SKM-1 treated with dmso at 0.1 percent for 144 hours (cell line): ENCODE measurements at regions not wholly inside any gene's neighbourhood (a gene's known extent, or its start where the extent isn't known, plus 50 kb on each side); places are given as distances from the start of the nearest gene placed in this dataset.
"Not testable (repeated sequence)": the region's sequence is repeated elsewhere in the genome, so short reads cannot be mapped to it uniquely, and the experiment has no call there.

Experiments used
- DNase-seq: peaks from one replicate; lab custom pipeline; 2025; ENCODE audit not compliant: unreplicated experiment; lab: John Stamatoyannopoulos, UW

DNA sequence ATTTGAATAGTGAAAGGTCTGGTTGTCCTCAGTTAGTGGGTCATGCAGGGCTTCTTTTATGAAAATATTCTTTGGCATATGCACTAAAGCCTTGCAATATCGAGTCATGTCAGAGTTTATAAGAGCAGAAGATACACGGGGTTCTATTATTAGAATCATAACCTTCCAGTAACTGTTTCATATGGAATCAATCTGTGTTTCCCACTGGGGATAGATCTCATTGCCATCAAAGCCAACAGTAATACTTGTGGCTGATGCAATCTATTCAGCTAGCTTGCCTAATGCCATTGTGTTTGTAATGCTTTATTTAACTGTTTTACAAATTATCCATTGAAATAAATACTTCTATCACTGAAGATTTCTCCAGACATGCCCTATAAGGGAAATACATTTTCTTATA lies 746.9 kb upstream of the PCDH9 start:
- no peak for DNase-seq

DNA sequence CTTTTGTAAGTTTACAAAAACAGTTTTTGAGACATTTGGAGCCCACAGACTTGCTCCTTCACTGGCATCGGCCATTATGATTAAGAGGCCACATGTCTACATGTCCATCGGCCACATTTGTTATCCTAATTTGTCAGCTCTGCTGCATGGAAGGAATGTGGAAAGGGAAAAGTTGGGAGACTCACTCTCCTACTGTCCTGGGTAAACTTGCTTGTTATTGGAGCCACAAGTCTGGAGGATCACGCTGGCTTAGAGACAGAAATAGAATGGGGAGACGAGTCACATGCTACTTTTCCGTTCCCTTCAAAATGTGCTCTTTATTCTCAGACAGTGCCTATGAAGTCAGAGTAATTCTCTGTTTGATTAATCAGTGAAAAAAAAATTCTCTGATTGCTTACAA lies 741.2 kb upstream of the PCDH9 start:
- no peak for DNase-seq

DNA sequence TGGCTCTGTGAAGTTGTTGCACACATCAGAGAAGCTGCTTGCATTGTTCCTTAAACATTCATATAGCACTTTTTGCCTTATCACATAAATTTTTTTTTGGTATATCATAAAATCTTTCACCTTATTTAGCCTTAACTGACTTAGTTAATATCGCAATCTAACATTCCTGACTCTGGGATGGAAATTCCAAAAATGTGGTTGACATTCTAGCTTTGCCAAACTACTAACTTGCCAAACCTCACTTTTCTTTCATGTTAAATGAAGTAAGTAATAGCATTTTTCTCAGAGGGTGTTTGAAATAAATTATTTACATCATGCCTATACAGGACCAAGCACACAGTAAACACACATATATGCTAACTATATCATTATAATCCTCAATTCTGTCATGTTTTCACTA lies 736.9 kb upstream of the PCDH9 start:
- DNase-seq, result no peak

DNA sequence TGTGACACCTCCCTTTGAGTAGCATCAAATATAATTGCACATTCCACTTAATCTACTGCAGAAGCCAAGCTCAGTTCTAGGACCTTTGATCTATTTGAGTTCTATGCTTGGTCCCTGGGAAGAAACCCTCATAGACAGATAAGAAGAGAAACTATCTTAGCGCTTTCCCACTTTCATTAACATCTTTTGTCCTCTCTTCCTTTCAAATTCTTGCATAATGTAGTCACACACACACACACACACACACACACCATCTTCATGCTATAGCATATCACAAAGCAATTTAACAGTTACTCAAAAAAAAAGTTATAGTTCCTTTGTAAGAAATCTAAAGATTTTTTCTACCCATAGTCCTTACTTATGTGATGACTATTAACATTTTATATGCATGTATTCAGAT lies 735.9 kb upstream of the PCDH9 start:
- DNase-seq, result no peak

DNA sequence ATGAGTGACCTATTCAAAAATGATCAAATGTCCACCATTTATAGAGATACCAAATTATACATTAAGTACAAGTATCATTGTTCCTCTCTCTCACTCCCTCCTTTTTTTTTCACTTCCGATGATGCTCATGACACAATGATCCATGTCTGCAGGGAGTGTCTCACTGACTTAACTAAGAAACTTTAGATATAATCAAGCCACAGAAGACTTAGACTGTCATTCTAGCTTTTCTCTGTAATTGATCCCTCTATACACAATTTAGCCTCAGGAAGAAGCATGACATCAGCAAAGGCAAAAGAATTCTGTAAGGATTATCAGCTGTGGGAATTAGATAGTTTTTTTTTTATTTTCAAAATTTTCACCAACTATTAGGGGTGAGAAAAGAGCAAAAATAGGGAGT lies 734.9 kb upstream of the PCDH9 start:
- DNase-seq, result no peak

DNA sequence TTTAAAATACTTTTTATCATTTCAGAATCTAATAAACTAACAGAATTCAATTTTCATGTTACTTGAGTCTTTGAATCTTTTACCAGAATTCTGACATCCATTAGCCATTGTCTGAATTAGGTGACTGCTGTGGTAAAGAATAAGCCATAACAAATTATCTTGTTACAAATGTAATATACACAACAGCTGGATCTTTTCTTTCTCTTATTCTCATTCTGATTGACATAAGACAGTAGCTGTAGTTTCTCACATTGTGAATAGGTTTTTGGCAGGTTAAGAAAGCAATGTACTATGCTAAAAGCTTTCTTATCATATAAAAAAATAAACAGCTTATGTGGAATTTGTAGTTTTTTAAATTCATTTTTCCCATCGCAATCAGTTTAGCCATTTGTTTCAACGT lies 734.0 kb upstream of the PCDH9 start:
- DNase-seq, result no peak

DNA sequence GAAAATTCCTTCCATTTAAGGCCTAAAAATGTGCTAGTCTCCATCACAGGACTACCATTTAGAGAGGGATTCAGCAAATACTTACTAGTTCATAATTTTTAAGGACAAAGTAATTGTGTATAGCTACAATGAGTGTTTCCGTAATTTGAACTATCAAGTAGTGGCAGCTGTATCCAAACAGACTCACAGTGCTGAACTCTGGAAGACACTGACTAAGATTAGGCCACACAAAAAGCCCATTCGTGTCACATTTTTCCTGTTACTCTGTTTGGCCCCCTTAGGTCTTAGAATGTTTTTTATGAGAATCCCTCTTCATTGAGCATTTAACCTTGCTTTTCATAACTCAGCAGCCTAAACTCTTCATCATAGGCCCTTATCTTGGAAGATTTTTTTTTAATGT lies 731.2 kb upstream of the PCDH9 start:
- no peak for DNase-seq

DNA sequence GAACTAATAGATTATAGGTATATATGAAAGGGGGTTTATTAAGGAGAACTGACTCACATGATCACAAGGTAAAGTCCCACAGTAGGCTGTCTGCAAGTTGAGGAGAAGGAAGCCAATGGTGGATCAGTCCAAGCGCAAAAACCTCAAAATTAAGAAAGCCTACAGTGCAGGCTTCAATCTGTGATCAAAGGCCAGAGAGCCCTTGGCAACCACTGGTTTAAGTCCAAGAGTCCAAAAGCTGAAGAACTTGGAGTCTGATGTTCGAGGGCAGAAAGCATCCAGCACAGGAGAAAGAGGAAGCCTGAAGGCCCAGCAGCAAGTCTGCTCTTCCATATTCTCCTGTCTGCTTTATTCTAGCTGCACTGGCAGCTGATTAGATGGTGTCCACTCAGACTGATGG lies 721.3 kb upstream of the PCDH9 start:
- DNase-seq, result no peak

DNA sequence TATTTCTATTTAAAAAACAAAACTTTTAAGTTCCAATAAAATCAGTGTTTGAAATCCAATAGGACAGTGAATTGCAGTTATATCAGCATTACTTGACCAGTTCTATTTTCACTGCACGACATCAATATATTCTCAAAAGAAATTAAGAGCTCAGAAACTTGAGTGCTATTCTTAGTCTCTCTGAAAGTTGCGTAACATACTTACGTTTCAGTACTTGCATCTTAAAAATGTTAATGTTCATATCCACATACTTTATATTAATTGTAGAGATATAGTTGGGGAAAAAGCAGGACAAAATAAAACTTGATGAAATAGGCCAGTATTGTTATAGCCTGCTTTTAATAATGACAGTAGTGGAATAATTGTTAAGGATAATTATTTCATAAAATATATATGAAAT lies 720.5 kb upstream of the PCDH9 start:
- no peak for DNase-seq

DNA sequence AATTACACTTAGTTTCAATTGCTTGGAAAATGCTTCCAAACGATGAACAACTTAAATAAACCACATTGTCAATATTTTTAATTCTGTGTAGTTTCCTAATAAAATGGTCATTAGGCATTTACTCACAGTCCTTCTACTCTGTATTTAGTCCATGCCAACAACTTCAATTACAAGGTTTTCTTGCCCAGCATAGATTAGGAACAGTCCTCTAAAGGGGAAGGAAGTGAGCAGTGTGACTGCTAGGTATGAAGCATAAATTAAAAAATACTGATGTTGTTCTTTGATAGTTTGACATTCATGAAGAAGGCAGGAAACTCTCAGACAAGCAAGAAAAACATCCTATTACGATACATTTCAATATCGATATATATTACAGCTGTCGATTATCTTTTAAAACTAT lies 716.0 kb upstream of the PCDH9 start:
- DNase-seq, result no peak

DNA sequence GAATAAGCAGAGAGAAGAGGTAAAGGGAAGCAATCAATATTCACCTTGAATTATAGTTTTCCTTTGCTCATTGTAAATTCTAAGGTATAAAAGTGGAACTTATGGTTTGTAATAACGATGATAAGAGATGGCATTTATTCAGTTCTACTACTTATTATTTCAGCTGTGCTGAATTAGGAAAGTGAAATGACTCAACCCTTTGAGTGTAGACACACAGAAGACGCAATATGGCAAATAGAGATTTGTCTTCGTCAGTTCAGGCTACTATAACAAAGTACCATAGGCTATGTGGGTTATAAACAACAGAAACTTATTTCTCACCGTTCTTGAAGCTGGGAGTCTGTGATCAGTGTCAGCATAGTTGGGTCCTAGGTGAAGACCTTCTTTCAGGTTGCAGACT lies 713.0 kb upstream of the PCDH9 start:
- no peak for DNase-seq

DNA sequence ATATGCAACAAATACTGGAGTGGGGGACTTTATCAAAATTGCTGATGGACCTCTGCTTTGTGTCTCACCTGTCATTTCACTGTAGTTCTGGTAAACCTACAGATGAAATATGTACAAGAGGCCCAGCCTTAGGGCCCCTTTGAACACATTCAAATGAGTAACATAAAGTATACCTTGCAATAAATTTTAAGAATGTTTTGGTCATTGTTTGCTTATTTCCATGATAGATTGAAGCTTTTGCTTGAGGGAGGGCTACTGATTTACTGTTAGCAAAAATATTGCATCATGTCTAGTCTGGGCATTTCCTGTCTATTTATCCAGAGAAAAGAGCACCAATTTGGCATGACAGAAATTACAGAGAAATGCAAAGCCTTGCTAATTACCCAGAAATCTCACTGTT lies 705.5 kb upstream of the PCDH9 start:
- DNase-seq, result no peak

DNA sequence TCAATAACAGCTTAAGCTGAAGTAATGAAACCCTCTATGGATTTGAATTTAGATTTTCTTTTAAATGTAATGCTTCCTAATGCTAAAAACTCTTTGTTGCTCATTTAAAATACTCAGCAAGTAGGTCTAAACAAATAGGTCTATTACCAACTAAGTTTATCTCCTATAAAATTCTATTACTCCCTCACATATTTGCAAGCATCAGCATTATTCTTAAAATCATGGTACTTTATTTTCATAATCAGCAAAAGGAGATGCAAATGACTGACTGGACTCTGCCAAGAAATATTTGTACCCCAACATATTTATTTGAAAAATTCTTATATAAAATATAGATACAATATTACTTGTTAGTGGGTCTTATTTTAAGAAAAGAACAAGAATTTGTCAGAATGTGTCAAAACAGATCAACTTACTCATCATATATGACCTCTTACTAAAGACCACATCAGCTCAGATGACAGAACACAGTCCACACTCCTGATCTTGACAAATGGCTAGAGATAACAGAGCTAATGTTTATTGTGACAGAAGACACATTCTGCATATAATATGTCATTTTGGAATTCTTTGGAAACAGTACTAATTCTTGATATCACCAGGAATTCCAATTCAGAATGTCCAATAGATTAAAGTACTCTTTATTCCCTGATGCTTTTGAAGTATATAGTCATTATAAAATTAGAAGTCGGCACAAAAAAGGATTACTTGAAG lies 704.6 kb upstream of the PCDH9 start:
- no peak for DNase-seq

DNA sequence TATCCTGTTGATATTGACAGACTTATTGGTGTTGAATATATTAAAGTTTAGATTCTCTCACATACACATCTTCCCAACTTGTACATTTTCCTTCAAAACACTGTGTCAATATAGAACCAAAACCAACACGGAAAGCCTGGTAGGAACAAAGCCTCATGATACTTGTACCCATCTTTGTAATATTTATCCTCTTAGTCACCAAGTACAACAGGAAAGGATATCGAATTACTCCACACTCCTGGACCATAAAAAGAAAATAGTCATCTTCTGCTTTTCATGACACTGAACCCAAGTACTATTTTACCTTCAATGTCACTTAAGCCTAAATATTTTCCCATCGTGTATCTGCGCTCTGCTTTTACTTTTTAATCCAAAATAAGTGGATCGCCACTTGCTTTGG lies 702.9 kb upstream of the PCDH9 start:
- no peak for DNase-seq

DNA sequence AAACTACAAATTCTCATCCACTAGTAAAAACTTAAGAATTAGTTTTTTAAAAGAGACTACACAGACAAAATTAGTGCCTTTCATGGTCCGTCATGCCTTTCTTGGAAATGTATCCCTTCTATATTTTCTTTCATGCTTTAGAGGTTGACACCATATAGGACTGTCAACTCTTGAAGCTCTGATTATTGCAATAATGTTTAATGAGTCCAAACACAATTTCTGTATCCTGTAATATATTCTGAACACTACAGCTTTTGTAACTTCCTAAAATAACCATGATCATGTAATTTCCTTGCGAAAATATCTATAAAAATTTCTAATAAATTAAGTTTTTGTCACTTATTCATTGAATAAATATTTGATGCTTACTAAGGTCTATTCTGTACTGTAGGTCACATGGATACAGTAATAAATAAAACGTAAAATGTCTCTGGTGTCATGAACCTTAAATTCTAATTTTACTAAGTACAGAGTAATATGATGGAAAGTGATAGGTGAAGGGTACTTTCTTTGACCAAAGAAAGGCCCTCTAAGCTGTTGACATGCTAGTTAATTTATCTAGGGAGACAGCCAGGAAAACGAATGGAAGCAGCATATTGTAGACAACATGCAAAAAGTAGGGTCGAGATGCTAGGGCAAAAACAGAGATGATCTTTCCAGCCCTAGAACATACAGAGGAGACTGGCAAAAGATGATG lies 687.3 kb upstream of the PCDH9 start:
- no peak for DNase-seq

DNA sequence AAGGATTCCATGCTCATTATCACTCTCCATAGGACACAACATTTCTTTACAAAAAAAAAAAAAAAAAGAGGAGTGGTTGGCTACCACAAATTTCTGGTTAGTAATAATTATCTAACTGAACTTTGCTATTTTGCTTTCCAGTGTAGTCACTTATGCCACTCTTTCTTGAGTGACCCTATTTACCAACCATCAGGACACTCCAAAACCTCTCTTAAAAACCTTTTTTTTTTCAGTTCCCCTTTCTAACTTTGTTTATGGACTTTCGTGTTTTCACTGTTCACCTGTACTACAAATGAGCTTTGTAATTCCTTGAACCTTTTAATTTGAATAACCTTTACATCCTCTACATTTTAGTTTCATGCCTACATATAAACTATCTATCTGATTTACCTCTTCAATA lies 686.5 kb upstream of the PCDH9 start:
- no peak for DNase-seq

DNA sequence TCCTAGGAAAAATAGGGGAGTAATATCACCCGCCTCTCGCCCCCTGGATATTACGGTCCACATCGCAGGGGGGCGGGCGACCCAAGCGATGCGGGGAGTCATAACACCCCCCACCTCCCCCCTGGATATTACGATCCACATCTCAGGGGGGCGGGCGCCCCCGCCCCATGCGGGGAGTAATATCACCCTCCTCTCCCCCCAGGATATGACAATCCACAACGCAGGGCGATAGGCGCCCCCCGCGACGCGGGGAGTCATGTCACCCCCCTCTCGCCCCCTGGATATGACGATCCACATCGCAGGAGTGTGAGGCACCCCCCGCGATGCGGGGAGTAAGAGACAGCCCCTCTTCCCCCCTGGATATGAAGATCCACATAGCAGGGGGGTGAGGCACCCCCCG lies 684.4 kb upstream of the PCDH9 start:
- DNase-seq, result no peak

DNA sequence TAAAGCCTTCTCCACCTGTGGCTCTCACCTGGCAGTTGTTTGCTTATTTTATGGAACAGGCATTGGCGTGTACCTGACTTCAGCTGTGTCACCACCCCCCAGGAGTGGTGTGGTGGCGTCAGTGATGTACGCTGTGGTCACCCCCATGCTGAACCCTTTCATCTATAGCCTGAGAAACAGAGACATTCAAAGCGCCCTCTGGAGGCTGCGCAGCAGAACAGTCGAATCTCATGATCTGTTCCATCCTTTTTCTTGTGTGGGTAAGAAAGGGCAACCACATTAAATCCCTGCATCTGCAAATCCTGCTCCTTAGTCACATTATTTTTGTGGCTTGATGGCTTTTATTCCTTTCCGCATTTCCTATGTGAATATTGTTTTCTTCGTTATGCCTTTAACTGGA lies 672.8 kb upstream of the PCDH9 start:
- not testable (repeated sequence) for DNase-seq

DNA sequence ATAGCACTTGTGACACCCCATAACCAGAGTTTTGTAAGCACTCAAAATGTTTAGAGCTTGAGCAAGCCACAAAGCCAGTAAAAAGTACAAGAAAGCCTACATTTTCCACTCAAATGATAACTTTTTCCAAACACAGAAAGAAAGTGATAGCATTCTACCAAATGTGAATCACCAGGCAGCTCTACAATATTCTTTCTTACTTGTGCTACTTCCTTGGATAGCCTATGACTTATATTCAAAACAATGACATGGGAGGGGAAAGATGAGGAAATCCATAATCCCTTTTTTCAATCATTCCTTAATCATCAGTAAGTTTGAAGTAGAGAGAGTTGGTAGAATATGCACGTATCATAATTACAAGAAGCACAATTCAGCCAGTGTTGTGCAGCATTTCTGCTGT lies 650.8 kb upstream of the PCDH9 start:
- no peak for DNase-seq

DNA sequence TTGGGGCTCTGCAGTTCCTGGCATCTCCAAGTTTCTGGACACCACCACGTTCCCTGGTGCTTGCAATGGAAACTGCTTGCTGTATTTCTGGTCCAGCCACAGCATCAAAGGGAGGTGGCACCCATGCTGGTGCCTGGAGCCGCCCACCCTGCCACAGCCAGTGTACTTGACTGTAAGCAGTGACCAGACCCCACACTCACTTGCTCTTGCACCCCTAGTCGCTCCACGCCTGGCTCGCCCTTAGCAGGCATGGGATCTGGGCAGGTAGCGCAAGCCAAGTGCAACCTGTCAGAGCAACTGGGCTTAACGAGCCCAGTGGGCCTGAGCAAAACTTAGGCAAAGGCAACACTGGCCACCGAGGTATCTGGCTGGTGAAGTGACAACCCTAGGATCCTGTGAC lies 648.2 kb upstream of the PCDH9 start:
- no peak for DNase-seq

DNA sequence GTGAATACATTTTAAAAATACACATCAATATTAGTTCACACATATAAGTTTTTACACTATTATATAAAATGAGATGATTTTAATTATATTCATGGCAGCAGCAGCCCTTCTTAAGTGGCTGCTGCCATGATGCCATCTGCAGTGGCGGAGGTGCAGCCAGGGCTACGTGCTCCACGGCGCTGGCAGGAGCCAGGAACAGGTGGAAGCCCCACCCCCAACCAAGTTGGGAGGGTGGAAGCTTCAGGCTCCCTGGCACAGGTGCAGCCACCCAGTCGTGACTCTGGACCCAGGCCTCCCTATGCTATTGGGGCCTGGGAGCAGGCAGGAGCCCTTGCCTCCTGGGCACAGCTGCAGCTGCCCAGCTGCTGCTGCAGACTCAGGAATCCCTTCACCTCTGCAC lies 646.9 kb upstream of the PCDH9 start:
- DNase-seq, result no peak

DNA sequence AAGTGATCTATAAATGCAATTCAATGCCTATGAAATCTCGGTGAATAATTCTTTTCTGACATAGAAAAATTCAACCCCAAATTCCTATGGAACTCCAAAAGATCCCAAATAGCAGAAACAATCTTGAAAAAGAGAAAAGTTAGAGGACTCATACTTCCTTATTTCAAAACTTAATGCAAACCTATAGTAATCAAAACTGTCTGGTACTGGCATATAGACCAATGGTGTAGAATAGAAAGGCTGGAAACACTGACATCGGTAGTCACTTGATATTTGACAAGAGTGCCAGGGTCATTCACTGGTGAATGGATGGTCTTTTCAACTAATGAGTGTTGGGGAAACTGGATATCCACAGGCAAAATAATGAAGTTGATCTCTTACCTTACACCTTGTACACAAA lies 637.1 kb upstream of the PCDH9 start:
- DNase-seq, result no peak

DNA sequence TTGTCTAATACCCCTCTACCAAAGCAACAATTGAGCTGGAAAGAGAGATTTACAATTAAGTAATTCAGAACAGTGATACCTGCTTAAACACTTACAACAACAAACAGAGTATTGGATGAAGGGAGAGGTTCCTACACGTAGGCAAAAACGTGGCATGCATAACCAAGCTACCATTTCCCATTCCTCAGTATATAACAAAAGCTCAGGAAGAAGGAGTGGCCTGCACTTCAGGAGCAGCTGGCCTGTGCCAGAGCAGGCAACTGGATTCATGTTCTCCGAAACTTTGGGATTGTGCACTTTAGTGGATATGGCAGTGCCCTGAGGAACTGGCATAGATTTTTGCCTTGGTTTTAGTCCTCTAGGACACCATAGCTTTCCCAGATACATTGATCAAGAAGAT lies 630.2 kb upstream of the PCDH9 start:
- no peak for DNase-seq
